Gastroesophageal sphincter (tissue), 4 donors: ENCODE measurements at regions not wholly inside any gene's neighbourhood (a gene's known extent, or its start where the extent isn't known, plus 50 kb on each side); places are given as distances from the start of the nearest gene placed in this dataset.
A peak's percentile ranks its signal among the peaks of the same experiment; 100 is the strongest.

ENCODE experiments used
- ATAC-seq: fragments of 150-250 bp; one replicate; pipeline ENCODE4 v1.9.1; 2016; ENCODE audit warnings: mild to moderate bottlenecking, moderate library complexity
- H3K27ac ChIP-seq, 4 donors: fragments of 200-600 bp; sonication (generic) in 3 of 4; 1 replicate in 3 of 4; 2 replicates in 1 of 4; pipeline ENCODE4 v1.5.1; 2016 to 2019
- H3K27me3 ChIP-seq: fragments of 200-600 bp; sonication (generic); one replicate; pipeline ENCODE4 v1.5.1; 2019
- H3K36me3 ChIP-seq, 2 donors: fragments of 200-600 bp; sonication (generic); one replicate each; pipeline ENCODE4 v1.5.1; 2019; ENCODE audit warnings: control low read depth in 1 of 2
- H3K4me1 ChIP-seq, 3 donors: fragments of 200-600 bp; sonication (generic); 1 replicate in 2 of 3; 2 replicates in 1 of 3; pipeline ENCODE4 v1.5.1; 2016 to 2019; ENCODE audit warnings: control low read depth in 2 of 3
- H3K4me3 ChIP-seq, 2 donors: fragments of 200-600 bp; sonication (generic); one replicate each; pipeline ENCODE4 v1.5.1; 2019; ENCODE audit warnings: mild to moderate bottlenecking in 1 of 2, moderate library complexity in 1 of 2
- H3K9me3 ChIP-seq, 3 donors: fragments of 200-600 bp; sonication (generic); one replicate each; pipeline ENCODE4 v1.5.1; 2017 to 2019; ENCODE audit warnings: control low read depth in 2 of 3
- CTCF ChIP-seq, 4 experiments: fragments of 200-600 bp in 2 of 4; fragments of 450-650 bp in 2 of 4; sonication (generic) in 1 of 4; IDR thresholded peaks; one replicate each; pipeline ENCODE4 v1.5.1; 2017 to 2019; ENCODE audit warnings: antibody characterized with exemption in 4 of 4, mild to moderate bottlenecking in 2 of 4, moderate library complexity in 2 of 4
- EP300 ChIP-seq: sonication (generic); formaldehyde crosslinking; IDR thresholded peaks from one replicate; pipeline ENCODE4 v1.6.1; 2017; ENCODE audit warnings: antibody characterized with exemption, mild to moderate bottlenecking
- POLR2A ChIP-seq, 2 donors: fragments of 450-650 bp; IDR thresholded peaks; one replicate each; pipeline ENCODE4 v1.6.1; 2017; ENCODE audit warnings: antibody characterized with exemption in 2 of 2, mild to moderate bottlenecking in 2 of 2, moderate library complexity in 1 of 2
- POLR2AphosphoS5 ChIP-seq: sonication (generic); formaldehyde crosslinking; IDR thresholded peaks from one replicate; pipeline ENCODE4 v1.6.1; 2017; ENCODE audit warnings: antibody characterized with exemption
- WGBS, 2 donors: methylation state at CpG; one replicate each; pipeline ENCODE4 v1.1.5; 2018; ENCODE audit warnings: low coverage in 1 of 2; 5-methylcytosine and 5-hydroxymethylcytosine counted together

- Histone ChIP-seq H3K36me3 (no peaks in the 10 kb centered on the region), H3K27ac (no peak overlapping the region), H3K9me3 (no peaks in the 10 kb centered on the region), H3K27me3 (no peaks in the 10 kb centered on the region), H3K4me3 (no peak overlapping the region), H3K4me1 (no peaks in the 10 kb centered on the region)
- TF ChIP-seq POLR2A (IDR thresholded peaks at IDR 0.05) (no peak), CTCF (IDR thresholded peaks at IDR 0.05) (no peak), EP300 (no peak), POLR2AphosphoS5 (no peak)
- ATAC-seq: no peak
- WGBS, 2 donors: 55 to 57% methylated on average over 3 to 4 of the region's 4 CpGs
These were observed 358.8 kb downstream of the MID1IP1 start for GRCh38 chrX:39159921-39160507.

GRCh38 chrX:39161611-39162255, 360.5 kb downstream of the MID1IP1 start:
- Histone ChIP-seq H3K27me3 (no peaks in the 10 kb centered on the region), H3K27ac (no peak overlapping the region), H3K9me3 (no peaks in the 10 kb centered on the region), H3K36me3 (no peaks in the 10 kb centered on the region), H3K4me1 (no peaks in the 10 kb centered on the region), H3K4me3 (no peak overlapping the region)
- no peak for TF ChIP-seq POLR2AphosphoS5
- TF ChIP-seq EP300: no peak
- no peak for TF ChIP-seq POLR2A (IDR thresholded peaks at IDR 0.05)
- no peak for TF ChIP-seq CTCF (IDR thresholded peaks at IDR 0.05)
- ATAC-seq: no peak
- 100% methylated on average over 3 of the region's 3 CpGs; no CpG with 5 or more reads in 1 of the 2 donors for WGBS, 2 donors

GRCh38 chrX:39162322-39162735, 361.1 kb downstream of the MID1IP1 start:
- ATAC-seq: peak; percentile 57
- Histone ChIP-seq H3K27ac (no peak overlapping the region), H3K9me3 (no peaks in the 10 kb centered on the region), H3K27me3 (no peaks in the 10 kb centered on the region), H3K4me1 (no peaks in the 10 kb centered on the region), H3K4me3 (peak overlapping the region in 1 of 2 donors; percentile 28), H3K36me3 (no peaks in the 10 kb centered on the region)
- TF ChIP-seq POLR2AphosphoS5: no peak
- TF ChIP-seq CTCF (IDR thresholded peaks at IDR 0.05): peak in 1 of 4 experiments; percentile 46
- WGBS, 2 donors: 0% methylated on average over 1 of the region's 29 CpGs; no CpG with 5 or more reads in 1 of the 2 donors

GRCh38 chrX:39163581-39164126, 362.4 kb downstream of the MID1IP1 start:
- WGBS, 2 donors: 92% methylated on average over 2 of the region's 3 CpGs; no CpG with 5 or more reads in 1 of the 2 donors
- Histone ChIP-seq H3K4me3 (no peak overlapping the region), H3K27ac (no peak overlapping the region), H3K4me1 (no peaks in the 10 kb centered on the region), H3K27me3 (no peaks in the 10 kb centered on the region), H3K9me3 (no peaks in the 10 kb centered on the region), H3K36me3 (no peaks in the 10 kb centered on the region)
- no peak for ATAC-seq
- TF ChIP-seq CTCF (IDR thresholded peaks at IDR 0.05): no peak

GRCh38 chrX:39164212-39164611, 363.0 kb downstream of the MID1IP1 start:
- Histone ChIP-seq H3K27ac (no peak overlapping the region), H3K27me3 (no peaks in the 10 kb centered on the region), H3K4me1 (no peaks in the 10 kb centered on the region), H3K9me3 (no peaks in the 10 kb centered on the region), H3K36me3 (no peaks in the 10 kb centered on the region), H3K4me3 (no peak overlapping the region)
- ATAC-seq: no peak
- TF ChIP-seq CTCF (IDR thresholded peaks at IDR 0.05) (no peak), EP300 (no peak), POLR2A (IDR thresholded peaks at IDR 0.05) (no peak), POLR2AphosphoS5 (no peak)
- WGBS, 2 donors: 34% methylated on average over 3 of the region's 3 CpGs; no CpG with 5 or more reads in 1 of the 2 donors
